Activated CD4-positive, alpha-beta memory T cell treated with anti-CD3 and anti-CD28 coated beads for 36 hours (primary cell): ENCODE measurements at regions not wholly inside any gene's neighbourhood (a gene's known extent, or its start where the extent isn't known, plus 50 kb on each side); places are given as distances from the start of the nearest gene placed in this dataset.

Experiments used
- CTCF ChIA-PET: fragments of 350-600 bp; sonication (Branson Sonifier 250); formaldehyde crosslinking; loops from one replicate; lab custom pipeline; 2021; ENCODE audit warnings: antibody characterized with exemption, inconsistent platforms; lab: Charles Lee
- POLR2A ChIA-PET: fragments of 350-600 bp; sonication (Branson Sonifier 250); formaldehyde crosslinking; loops from one replicate; lab custom pipeline; 2021; ENCODE audit warnings: antibody characterized with exemption; lab: Charles Lee
- DNase-seq: peaks from one replicate; pipeline ENCODE4 v3.0.0-alpha.2; 2020
- H3K27ac Mint-ChIP-seq: one replicate; pipeline ENCODE4 v1.8.0; 2021; ENCODE audit warnings: mixed read lengths
- H3K27me3 Mint-ChIP-seq: one replicate; pipeline ENCODE4 v1.8.0; 2021; ENCODE audit warnings: mixed read lengths
- H3K36me3 Mint-ChIP-seq: one replicate; pipeline ENCODE4 v1.8.0; 2021; ENCODE audit warnings: mixed read lengths
- H3K4me1 Mint-ChIP-seq: one replicate; pipeline ENCODE4 v1.8.0; 2021; ENCODE audit warnings: low read depth, mixed read lengths
- H3K4me3 Mint-ChIP-seq: one replicate; pipeline ENCODE4 v1.8.0; 2021; ENCODE audit warnings: mild to moderate bottlenecking, mixed read lengths
- H3K9me3 Mint-ChIP-seq: one replicate; pipeline ENCODE4 v1.8.0; 2021; ENCODE audit warnings: mixed read lengths
- intact Hi-C: fragments of 100-400 bp; cut with micrococcal nuclease; formaldehyde crosslinking; loops from one replicate; pipeline ENCODE4 v1.15.1; 2023

GRCh38 chr9:82170866-82171265, 182.3 kb downstream of the SPATA31D1 start:
- no peak overlapping the region for H3K4me3 Mint-ChIP-seq
- peaks cover 7% of the 10 kb centered on the region for H3K9me3 Mint-ChIP-seq
- POLR2A ChIA-PET: no interaction called here
- no peak for DNase-seq
- no peaks in the 10 kb centered on the region for H3K4me1 Mint-ChIP-seq
- intact Hi-C loops: no loop called here
- CTCF ChIA-PET: no interaction called here
- no peaks in the 10 kb centered on the region for H3K36me3 Mint-ChIP-seq
- H3K27ac Mint-ChIP-seq: no peak overlapping the region
- no peaks in the 10 kb centered on the region for H3K27me3 Mint-ChIP-seq

GRCh38 chr9:82171271-82171670, 182.7 kb downstream of the SPATA31D1 start:
- Mint-ChIP-seq H3K27ac (no peak overlapping the region), H3K27me3 (no peaks in the 10 kb centered on the region), H3K4me3 (no peak overlapping the region), H3K9me3 (peaks cover 6% of the 10 kb centered on the region), H3K4me1 (no peaks in the 10 kb centered on the region), H3K36me3 (no peaks in the 10 kb centered on the region)
- POLR2A ChIA-PET: no interaction called here
- CTCF ChIA-PET: no interaction called here
- DNase-seq: no peak
- intact Hi-C loops: no loop called here

GRCh38 chr9:82180711-82181110, 192.1 kb downstream of the SPATA31D1 start:
- H3K36me3 Mint-ChIP-seq: no peaks in the 10 kb centered on the region
- CTCF ChIA-PET: no interaction called here
- H3K4me3 Mint-ChIP-seq: no peak overlapping the region
- intact Hi-C loops: no loop called here
- peaks cover 5% of the 10 kb centered on the region for H3K9me3 Mint-ChIP-seq
- H3K27ac Mint-ChIP-seq: no peak overlapping the region
- POLR2A ChIA-PET: no interaction called here
- H3K4me1 Mint-ChIP-seq: no peaks in the 10 kb centered on the region
- no peak for DNase-seq
- H3K27me3 Mint-ChIP-seq: no peaks in the 10 kb centered on the region

- Mint-ChIP-seq H3K27ac (no peak overlapping the region), H3K27me3 (no peaks in the 10 kb centered on the region), H3K4me3 (no peak overlapping the region), H3K9me3 (peaks cover 5% of the 10 kb centered on the region), H3K4me1 (no peaks in the 10 kb centered on the region), H3K36me3 (no peaks in the 10 kb centered on the region)
- no peak for DNase-seq
- POLR2A ChIA-PET: no interaction called here
- CTCF ChIA-PET: no interaction called here
- intact Hi-C loops: no loop called here
Measured at GRCh38 chr9:82183181-82183860, 194.7 kb downstream of the SPATA31D1 start.

- intact Hi-C loops: no loop called here
- Mint-ChIP-seq H3K4me3 (no peak overlapping the region), H3K36me3 (no peaks in the 10 kb centered on the region), H3K27ac (no peak overlapping the region), H3K9me3 (peaks cover 5% of the 10 kb centered on the region), H3K4me1 (no peaks in the 10 kb centered on the region), H3K27me3 (no peaks in the 10 kb centered on the region)
- DNase-seq: no peak
- POLR2A ChIA-PET: no interaction called here
- CTCF ChIA-PET: no interaction called here
Measured at GRCh38 chr9:82184524-82184923, 196.0 kb downstream of the SPATA31D1 start.

- DNase-seq: no peak
- H3K9me3 Mint-ChIP-seq: peaks cover 4% of the 10 kb centered on the region
- intact Hi-C loops: no loop called here
- H3K27ac Mint-ChIP-seq: no peak overlapping the region
- no peaks in the 10 kb centered on the region for H3K4me1 Mint-ChIP-seq
- no peaks in the 10 kb centered on the region for H3K36me3 Mint-ChIP-seq
- CTCF ChIA-PET: no interaction called here
- no peaks in the 10 kb centered on the region for H3K27me3 Mint-ChIP-seq
- no peak overlapping the region for H3K4me3 Mint-ChIP-seq
- POLR2A ChIA-PET: no interaction called here
Measured at GRCh38 chr9:82188817-82189216, 200.2 kb downstream of the SPATA31D1 start.

GRCh38 chr9:82191082-82191770, 202.7 kb downstream of the SPATA31D1 start:
- Mint-ChIP-seq H3K4me1 (no peaks in the 10 kb centered on the region), H3K4me3 (no peak overlapping the region), H3K36me3 (no peaks in the 10 kb centered on the region), H3K27ac (no peak overlapping the region), H3K9me3 (peaks cover 6% of the 10 kb centered on the region), H3K27me3 (no peaks in the 10 kb centered on the region)
- intact Hi-C loops: no loop called here
- no peak for DNase-seq
- ChIA-PET POLR2A (no interaction called here), CTCF (no interaction called here)

GRCh38 chr9:82192211-82192610, 203.6 kb downstream of the SPATA31D1 start:
- Mint-ChIP-seq H3K9me3 (peaks cover 6% of the 10 kb centered on the region), H3K27ac (no peak overlapping the region), H3K4me1 (no peaks in the 10 kb centered on the region), H3K27me3 (no peaks in the 10 kb centered on the region), H3K36me3 (no peaks in the 10 kb centered on the region), H3K4me3 (no peak overlapping the region)
- DNase-seq: no peak
- CTCF ChIA-PET: no interaction called here
- POLR2A ChIA-PET: no interaction called here
- intact Hi-C loops: no loop called here

- no peak for DNase-seq
- ChIA-PET CTCF (no interaction called here), POLR2A (no interaction called here)
- H3K4me1 Mint-ChIP-seq: no peaks in the 10 kb centered on the region
- H3K36me3 Mint-ChIP-seq: no peaks in the 10 kb centered on the region
- H3K27ac Mint-ChIP-seq: no peak overlapping the region
- peaks cover 6% of the 10 kb centered on the region for H3K9me3 Mint-ChIP-seq
- no peak overlapping the region for H3K4me3 Mint-ChIP-seq
- H3K27me3 Mint-ChIP-seq: no peaks in the 10 kb centered on the region
- intact Hi-C loops: no loop called here
Measured at GRCh38 chr9:82196622-82197441, 208.3 kb downstream of the SPATA31D1 start.

- H3K27me3 Mint-ChIP-seq: no peaks in the 10 kb centered on the region
- CTCF ChIA-PET: interaction anchor here (0.6 kb wide), 1 partner anchor 11 kb away, joined by 4 read pairs; no protein-coding TSS in a partner anchor
- intact Hi-C loops: no loop called here
Measured at GRCh38 chr9:82201196-82201595, 212.6 kb downstream of the SPATA31D1 start.

GRCh38 chr9:82202808-82203207, 214.2 kb downstream of the SPATA31D1 start:
- no peaks in the 10 kb centered on the region for H3K4me1 Mint-ChIP-seq

More at GRCh38 chr9:82201196-82201595, 212.6 kb downstream of the SPATA31D1 start:
- H3K27ac Mint-ChIP-seq: no peak overlapping the region
- DNase-seq: no peak
- no peaks in the 10 kb centered on the region for H3K4me1 Mint-ChIP-seq
- H3K36me3 Mint-ChIP-seq: no peaks in the 10 kb centered on the region
- no peaks in the 10 kb centered on the region for H3K9me3 Mint-ChIP-seq
- no peak overlapping the region for H3K4me3 Mint-ChIP-seq
- POLR2A ChIA-PET: no interaction called here

GRCh38 chr9:82206490-82206889, 217.9 kb downstream of the SPATA31D1 start:
- POLR2A ChIA-PET: no interaction called here

More at GRCh38 chr9:82202808-82203207, 214.2 kb downstream of the SPATA31D1 start:
- Mint-ChIP-seq H3K9me3 (no peaks in the 10 kb centered on the region), H3K27me3 (no peaks in the 10 kb centered on the region), H3K27ac (no peak overlapping the region), H3K36me3 (no peaks in the 10 kb centered on the region), H3K4me3 (no peak overlapping the region)
- POLR2A ChIA-PET: no interaction called here
- intact Hi-C loops: no loop called here
- no peak for DNase-seq
- CTCF ChIA-PET: no interaction called here

More at GRCh38 chr9:82206490-82206889, 217.9 kb downstream of the SPATA31D1 start:
- no peaks in the 10 kb centered on the region for H3K36me3 Mint-ChIP-seq
- DNase-seq: no peak
- no peak overlapping the region for H3K4me3 Mint-ChIP-seq
- no peaks in the 10 kb centered on the region for H3K27me3 Mint-ChIP-seq
- H3K9me3 Mint-ChIP-seq: peaks cover 13% of the 10 kb centered on the region
- CTCF ChIA-PET: no interaction called here
- H3K27ac Mint-ChIP-seq: no peak overlapping the region
- intact Hi-C loops: no loop called here
- H3K4me1 Mint-ChIP-seq: no peaks in the 10 kb centered on the region
